HG03558 (cell line): ENCODE measurements at regions not wholly inside any gene's neighbourhood (a gene's known extent, or its start where the extent isn't known, plus 50 kb on each side); places are given as distances from the start of the nearest gene placed in this dataset.

Experiments
- ATAC-seq: cut with Tn5 transposase; IDR thresholded peaks from one replicate; pipeline ENCODE4 v1.9.1; 2021; ENCODE audit warnings: moderate number of reproducible peaks; ENCODE audit not compliant: unreplicated experiment; ENCODE audit errors: extremely low read depth

DNA sequence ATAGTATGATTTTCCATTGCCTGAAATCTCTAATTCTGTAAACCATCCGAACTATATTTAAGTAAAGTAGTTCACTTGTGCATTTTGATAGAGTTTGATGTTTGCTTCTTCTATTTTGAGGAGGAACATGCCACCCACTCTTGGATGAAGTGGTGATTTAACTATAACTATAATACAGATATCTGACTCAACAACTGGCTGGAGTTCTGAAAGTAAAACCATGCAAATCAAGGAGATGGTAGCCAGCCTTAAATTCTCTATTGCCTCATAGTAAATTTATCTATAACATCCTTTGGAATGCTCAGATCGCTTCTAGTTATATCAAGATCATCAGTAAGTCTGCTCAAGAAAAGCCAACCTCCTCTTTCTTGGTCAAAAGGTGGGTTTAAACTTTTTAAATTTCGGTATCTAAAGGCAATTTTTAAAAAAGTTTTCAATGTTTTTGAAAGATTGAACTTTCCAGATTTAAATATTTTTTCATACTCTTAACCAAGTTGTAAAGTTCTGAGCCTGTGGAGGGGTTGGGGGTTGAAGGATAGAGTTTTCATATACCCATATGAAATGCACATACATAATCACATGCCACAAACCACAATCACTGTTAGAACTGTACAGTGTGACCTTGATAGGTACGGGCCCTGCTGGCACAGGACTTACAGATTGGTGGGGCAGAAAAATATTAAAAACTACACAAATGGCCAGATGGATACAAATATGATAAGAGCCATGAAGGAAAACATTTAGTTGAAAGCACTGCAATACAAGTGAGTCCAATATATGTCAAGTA is 90.5 kb upstream of the RFC3 start:
- ATAC-seq: no peak

DNA sequence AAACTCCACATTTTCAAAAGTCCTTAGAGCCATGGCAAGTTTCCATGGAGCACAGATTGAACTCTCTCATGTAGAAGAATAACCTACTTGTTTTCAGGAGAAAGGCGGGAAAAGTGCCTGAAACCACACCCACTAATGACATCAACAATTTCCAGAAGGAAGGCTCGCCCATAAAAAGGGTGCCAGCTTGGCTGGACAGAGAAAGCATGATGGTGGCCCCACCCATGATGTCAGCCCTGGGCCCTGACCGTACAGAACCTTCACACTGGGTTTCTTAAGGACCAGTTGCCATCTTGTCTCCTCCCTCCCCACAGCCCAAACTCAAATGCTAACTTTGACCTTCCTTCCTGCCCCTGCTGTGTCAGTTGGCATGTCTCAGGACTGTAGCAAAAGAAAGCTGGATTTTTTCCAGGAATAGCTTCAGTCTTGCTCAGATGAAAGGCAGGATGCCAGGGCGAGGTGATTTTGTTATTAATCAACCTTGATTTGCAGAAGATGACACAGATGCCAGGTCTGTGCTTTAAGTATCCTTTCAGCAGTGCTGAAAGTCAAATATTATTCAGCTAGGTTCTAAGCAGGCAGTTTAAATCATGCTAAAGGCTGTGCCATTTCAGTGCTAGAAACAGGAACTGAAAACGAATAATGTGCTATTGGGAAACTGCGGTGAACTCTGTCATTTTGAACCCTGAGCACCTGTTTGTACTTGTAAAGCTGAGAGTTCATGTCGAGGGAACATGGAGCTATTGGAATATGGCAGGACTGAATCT is 89.5 kb upstream of the RFC3 start:
- peak; percentile 76 for ATAC-seq

GRCh38 chr13:33730147-33730546 is 87.8 kb upstream of the RFC3 start:
- ATAC-seq: no peak

DNA sequence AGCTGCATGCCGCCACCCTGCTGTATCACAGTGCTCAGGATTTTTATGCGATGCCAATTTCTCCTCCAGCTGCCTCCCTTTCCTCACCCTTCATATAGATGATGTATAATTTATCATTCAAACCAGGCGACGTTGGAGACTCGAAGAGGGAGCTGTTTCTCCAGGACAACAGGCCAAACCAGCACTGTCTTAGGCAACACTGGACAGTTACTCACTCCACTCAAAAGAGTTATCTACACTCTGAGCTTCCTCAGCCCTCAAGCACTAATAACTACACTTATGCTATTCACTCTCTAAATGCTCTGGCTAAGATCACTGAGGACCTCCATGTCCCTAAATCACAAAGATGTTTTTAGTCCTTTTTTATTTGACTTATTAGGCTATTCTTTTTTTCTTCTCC is 87.3 kb upstream of the RFC3 start:
- ATAC-seq: no peak

GRCh38 chr13:33735276-33735675 is 82.7 kb upstream of the RFC3 start:
- no peak for ATAC-seq

DNA sequence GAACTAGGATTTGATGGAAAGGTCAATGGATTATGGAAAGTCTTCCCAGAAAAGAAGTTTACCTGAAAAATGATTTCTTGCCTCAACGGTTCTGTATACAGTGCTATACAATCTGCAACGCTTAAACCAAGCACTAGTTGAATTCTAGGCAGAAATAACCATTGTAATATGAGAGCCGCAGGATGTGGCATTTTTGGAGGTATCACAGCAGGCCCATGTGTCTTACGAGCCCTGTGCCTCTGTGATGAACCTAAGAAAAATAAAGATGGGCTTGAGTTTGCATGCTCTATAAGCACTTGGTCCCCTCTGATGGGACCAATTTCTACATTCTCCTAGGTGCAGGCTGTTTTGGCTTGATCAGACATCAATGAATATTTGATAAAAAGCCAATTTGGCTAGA is 78.7 kb upstream of the RFC3 start:
- ATAC-seq: no peak

DNA sequence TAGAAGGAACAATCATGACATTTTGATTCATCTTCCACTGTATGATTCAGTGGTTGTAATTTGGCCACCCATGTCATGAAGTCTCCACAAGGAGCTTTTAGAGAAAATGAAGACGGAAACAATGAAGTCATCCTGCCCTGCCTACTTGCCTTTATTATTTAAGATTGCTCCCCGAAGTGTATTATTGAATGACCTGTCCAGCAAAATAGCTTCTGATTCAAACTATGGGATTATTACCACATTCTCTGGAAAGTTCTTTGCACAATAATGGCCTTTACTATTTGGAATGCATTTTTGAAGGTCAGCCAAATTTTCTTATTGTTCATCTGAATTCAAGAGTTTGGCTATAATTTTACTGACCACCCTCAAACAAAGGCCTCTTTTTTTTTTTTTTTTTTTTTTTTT is 77.8 kb upstream of the RFC3 start:
- ATAC-seq: no peak

DNA sequence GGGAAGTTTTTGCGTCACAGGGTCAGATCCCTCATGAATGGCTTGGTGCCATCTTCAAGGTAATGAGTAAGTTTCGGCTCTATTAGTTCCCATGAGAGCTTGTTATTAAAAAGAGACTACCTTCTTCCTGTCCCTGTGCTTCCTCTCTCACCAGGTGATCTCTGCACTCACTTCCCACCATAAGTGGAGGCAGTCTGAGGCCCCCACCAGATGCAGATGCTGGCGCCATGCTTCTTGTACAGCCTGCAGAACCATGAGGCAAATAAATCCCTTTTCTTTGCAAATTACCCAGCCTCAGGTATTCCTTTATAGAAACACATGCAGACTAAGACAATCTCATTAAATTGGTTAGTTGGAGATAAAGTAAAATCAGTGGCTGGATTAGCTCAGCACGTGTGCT is 75.6 kb upstream of the RFC3 start:
- ATAC-seq: no peak

DNA sequence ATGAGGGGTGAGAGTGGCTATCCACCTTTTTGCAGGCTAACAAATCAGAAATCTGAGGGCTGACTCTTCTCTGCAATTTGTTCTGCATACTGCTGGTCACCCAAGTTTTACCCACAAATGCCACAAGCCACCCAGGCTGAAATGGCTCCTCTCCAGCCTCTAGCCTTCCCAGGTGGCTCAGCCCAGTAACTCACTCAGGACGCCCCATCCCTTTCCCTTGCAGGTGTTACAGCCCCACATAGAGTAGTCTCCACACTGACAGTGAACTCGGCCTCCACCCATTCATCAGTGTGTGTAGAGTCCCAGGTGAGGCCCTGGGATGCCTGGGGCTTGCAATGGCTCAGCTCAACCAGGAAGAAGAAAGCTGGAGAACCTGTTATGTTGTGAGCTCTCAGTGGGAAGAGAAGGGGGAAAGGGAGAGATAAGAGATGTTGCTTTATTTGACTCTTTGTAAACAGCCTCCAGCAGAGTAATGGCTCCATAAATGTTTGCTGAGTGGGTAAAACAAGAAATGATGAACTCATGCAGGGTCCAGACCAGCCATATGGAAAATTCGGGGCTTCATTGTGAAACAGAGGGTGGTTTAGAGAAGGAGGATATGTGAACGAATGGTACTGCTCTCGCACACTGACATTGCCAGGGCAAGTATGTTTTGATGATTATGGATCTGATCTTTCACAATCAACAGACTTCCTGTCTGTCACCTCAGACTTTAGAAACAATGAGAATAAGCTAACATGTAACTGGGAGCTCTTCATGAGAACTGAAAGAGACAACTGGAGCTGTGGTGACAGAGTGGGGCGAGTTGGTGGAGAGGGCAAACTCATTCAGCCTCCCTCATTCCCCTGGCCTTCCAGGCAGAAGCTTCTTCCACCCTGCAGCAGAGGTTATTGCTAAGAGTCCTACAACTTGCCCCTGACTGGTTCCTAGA is 74.2 kb upstream of the RFC3 start:
- ATAC-seq: peak; percentile 69

DNA sequence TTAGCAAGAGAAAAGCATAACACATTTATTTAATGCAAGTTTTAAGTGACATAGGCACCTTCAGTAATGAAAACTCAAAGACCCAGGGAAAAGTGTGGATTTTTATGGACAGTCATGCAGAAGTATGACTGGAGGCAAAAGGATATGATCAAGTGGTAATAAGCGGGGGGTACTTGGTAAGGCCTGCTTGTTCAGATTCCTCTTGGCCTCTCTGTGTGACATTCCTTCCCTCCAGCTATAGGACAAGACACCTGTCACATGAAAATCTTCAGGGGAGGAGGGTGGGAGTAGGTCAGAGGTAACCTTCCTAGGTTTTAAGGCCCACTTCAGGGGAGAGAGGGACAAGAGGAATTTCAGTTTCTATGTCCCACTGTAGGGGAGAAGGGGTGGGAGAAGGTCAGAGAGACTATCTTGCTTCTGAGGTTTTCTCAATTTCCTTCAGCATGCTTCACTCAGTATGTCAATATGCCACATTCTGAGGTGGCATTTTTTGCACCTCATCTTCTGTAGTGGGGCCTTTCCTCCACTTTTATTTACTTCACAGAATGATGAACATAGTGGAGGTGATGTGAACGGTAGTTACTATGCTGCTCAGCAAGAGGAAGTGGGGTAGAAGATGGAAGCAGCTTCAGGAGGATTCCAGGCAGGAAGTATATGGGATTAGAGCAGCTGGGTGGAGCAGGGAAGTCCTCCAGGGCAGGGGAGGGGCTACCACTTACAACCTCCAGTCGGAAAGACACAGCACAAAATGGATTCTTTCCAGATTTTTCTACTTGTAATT is 73.2 kb upstream of the RFC3 start:
- no peak for ATAC-seq

DNA sequence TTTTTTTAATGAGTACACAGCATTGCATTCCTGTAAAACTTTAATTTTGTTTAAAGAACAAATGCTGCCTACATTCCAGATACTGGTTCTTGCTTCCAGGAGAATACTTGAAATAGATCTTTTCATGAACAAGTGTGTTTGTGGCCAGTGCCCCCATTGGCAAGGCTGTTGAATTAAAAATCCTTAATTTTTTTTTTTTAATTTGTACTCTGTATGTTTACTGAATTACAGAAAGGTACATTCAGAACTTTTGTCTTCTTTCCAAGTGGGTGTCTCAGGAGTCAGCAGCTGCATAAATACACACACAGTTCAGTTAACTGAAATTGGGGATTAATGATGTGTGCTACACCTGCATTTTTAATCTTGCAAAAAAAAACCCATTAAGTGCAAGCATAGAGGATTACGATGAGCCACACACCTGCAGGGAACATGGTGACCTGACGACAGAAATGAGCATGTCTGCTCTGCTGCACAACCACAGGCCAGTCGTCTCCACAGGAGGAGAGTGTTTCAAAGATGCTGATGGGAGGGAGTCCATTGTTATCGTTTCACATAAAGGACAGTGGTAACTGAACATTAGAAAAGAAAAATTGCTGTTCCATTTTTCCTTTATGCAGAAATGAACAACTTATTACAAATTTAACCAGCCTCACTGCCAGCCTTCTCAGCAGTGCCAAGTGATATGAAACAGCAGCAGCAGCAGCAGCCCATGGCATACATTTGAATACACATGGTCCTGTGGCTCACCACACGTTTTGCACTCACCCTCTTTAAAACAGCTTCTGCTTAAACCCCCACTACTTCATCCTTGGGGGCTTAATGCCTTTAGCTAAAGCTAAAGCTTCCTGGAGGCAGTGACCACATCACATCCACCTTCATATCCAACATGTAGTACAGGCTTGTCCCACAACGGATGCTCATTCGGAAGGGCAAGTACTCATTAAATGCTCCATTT is 72.3 kb upstream of the RFC3 start:
- no peak for ATAC-seq

- no peak for ATAC-seq
Measured at GRCh38 chr13:33746867-33747266, 71.1 kb upstream of the RFC3 start.

DNA sequence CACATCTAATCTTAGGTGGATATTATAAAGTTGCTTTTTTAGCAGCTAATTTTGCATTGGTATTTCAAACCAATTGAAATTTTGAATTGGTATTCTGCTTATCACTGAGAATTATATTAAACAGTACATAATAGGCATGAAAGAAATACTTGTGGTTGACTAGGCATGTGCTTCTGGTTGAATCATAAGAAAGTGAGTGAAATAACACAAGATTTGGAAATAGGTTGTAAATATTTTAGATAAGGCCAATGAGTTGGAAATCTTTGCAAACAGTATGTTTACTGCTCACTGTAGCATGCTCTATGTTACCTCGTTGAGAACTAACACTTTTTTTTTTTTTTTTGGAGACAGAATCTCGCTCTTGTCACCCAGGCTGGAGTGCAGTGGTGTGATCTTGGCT is 66.8 kb upstream of the RFC3 start:
- ATAC-seq: no peak

- ATAC-seq: no peak
Measured at GRCh38 chr13:33752094-33752493, 65.9 kb upstream of the RFC3 start.

- ATAC-seq: no peak
Measured at GRCh38 chr13:33752597-33752996, 65.4 kb upstream of the RFC3 start.

GRCh38 chr13:33756929-33757328 is 61.0 kb upstream of the RFC3 start:
- ATAC-seq: no peak

DNA sequence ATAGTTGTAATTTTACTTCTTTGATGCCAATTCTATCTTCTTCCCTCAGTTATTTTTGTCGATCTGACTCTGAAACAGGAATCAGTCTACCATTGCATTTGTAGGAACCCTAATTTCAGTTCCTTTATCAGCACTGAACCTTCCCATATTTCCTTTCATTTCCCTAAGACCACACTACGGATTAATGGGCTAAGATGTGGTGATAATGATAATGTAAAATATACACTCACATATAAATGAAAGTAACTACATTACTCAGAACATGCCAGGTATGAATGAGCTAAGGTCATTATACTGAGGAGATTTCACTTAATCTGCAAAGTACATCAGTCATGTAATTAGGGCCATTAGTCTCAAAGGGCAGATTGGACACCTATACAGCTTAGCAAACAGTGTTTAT is 60.2 kb upstream of the RFC3 start:
- ATAC-seq: peak; percentile 37

- peak; percentile 62 for ATAC-seq
Measured at GRCh38 chr13:33758113-33758512, 59.8 kb upstream of the RFC3 start.

- no peak for ATAC-seq
Measured at GRCh38 chr13:33761740-33762139, 56.2 kb upstream of the RFC3 start.
